ENCODE measurements at regions not wholly inside any gene's neighbourhood (a gene's known extent, or its start where the extent isn't known, plus 50 kb on each side); places are given as distances from the start of the nearest gene placed in this dataset.

DNA sequence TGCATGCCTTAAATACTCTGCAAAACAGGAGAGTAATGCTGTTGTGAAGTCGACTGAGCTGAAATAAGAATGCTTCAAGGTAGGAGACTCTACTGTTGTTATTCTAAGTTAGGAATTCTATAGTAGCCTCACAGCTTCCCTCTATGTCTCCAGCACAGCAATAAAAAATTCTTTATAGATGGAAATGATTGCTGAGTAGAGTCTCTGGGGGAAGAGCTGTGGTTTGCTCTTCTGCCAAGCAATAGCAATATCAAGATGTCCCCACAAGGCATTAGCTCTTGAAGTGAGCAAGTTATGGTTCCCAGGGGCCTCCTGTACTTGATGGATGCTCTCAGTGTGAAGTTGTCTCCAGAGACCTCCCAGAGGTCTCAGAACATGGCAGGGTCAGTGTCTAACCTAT lies 880.6 kb upstream of the FRG1 start:
- Histone ChIP-seq H4K20me1 (ENCODE audit: insufficient read depth) (no peaks in the 10 kb centered on the region), H3K9ac (ENCODE audit: low read length) (no peak overlapping the region), H3K4me2 (ENCODE audit: low read length) (no peak overlapping the region), H3K4me3 (replicated peaks in 1 of 2; ENCODE audit: low read depth in 1 of 2, low read length in 2 of 2) (no peak overlapping the region), H2AFZ (ENCODE audit: low read depth, low read length, poor library complexity, severe bottlenecking) (no peak overlapping the region), H3K27ac (ENCODE audit: low read depth, low read length) (no peak overlapping the region), H3K4me1 (ENCODE audit: control insufficient read depth in 1 of 2, insufficient read depth in 2 of 2, low read length in 2 of 2) (no peaks in the 10 kb centered on the region), H3K9me2 (ENCODE audit: insufficient read depth) (no peaks in the 10 kb centered on the region), H3K27me3 (ENCODE audit: insufficient read depth, low read length) (no peaks in the 10 kb centered on the region), H3K79me2 (ENCODE audit: insufficient read depth, low read length) (no peaks in the 10 kb centered on the region), H3K9me3 (ENCODE audit: control insufficient read depth in 1 of 2, insufficient read depth in 1 of 2, low read depth in 1 of 2, low read length in 2 of 2) (no peaks in the 10 kb centered on the region), H3K36me3 (ENCODE audit: control insufficient read depth in 1 of 2, insufficient read depth in 2 of 2, low read length in 2 of 2) (no peaks in the 10 kb centered on the region)
- ChIA-PET RAD21 (ENCODE audit: low non-redundant PET in 1 of 2, low total read pairs in 2 of 2, uncharacterized antibody in 2 of 2, unreplicated experiment in 2 of 2) (no interaction called here), POLR2A (no interaction called here), CTCF (no interaction called here)
- BruUV-seq (replicated peaks): no TSS peak
- no peak for ATAC-seq
- TF ChIP-seq MAX (IDR thresholded peaks at IDR 0.05) (no peak), RAD21 (IDR thresholded peaks at IDR 0.05; ENCODE audit: low read depth) (no peak), CBX3 (IDR thresholded peaks at IDR 0.05; ENCODE audit: low read depth) (no peak), EZH2phosphoT487 (IDR thresholded peaks at IDR 0.05; ENCODE audit: borderline replicate concordance) (no peak), EGR1 (IDR thresholded peaks at IDR 0.05; ENCODE audit: low read depth) (no peak), SRF (IDR thresholded peaks at IDR 0.05; ENCODE audit: low read depth) (no peak), REST (IDR thresholded peaks at IDR 0.05; ENCODE audit: low read depth) (no peak), ZFX (IDR thresholded peaks at IDR 0.05) (no peak), CEBPB (IDR thresholded peaks at IDR 0.05; ENCODE audit: low read depth) (no peak), EZH2 (IDR thresholded peaks at IDR 0.05) (no peak), ZNF274 (IDR thresholded peaks at IDR 0.05; ENCODE audit: low read depth, low read length) (no peak), POLR2A (IDR thresholded peaks at IDR 0.05; ENCODE audit: borderline replicate concordance, extremely low read depth, insufficient read depth, insufficient read length) (no peak), SIN3A (IDR thresholded peaks at IDR 0.05; ENCODE audit: low read depth) (no peak), POLR2AphosphoS5 (IDR thresholded peaks at IDR 0.05; ENCODE audit: low read depth, low read length) (no peak), FOSL1 (IDR thresholded peaks at IDR 0.05; ENCODE audit: low read depth) (no peak), ELF1 (IDR thresholded peaks at IDR 0.05; ENCODE audit: borderline replicate concordance, low read depth) (no peak), JUND (IDR thresholded peaks at IDR 0.05) (no peak), SP1 (IDR thresholded peaks at IDR 0.05; ENCODE audit: low read depth) (no peak)
- TF ChIP-seq, protein P1, sequence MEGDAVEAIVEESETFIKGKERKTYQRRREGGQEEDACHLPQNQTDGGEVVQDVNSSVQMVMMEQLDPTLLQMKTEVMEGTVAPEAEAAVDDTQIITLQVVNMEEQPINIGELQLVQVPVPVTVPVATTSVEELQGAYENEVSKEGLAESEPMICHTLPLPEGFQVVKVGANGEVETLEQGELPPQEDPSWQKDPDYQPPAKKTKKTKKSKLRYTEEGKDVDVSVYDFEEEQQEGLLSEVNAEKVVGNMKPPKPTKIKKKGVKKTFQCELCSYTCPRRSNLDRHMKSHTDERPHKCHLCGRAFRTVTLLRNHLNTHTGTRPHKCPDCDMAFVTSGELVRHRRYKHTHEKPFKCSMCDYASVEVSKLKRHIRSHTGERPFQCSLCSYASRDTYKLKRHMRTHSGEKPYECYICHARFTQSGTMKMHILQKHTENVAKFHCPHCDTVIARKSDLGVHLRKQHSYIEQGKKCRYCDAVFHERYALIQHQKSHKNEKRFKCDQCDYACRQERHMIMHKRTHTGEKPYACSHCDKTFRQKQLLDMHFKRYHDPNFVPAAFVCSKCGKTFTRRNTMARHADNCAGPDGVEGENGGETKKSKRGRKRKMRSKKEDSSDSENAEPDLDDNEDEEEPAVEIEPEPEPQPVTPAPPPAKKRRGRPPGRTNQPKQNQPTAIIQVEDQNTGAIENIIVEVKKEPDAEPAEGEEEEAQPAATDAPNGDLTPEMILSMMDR (IDR thresholded peaks at IDR 0.05 in 2 of 3, conservative IDR thresholded peaks at IDR 0.05 in 1 of 3; ENCODE audit: borderline replicate concordance in 1 of 3, insufficient read depth in 1 of 3, low read depth in 2 of 3, low read length in 2 of 3): no peak
- DNase-seq (ENCODE audit: low read depth, low spot score): no peak
- intact Hi-C loops (cut with micrococcal nuclease): loop anchor here (5.0 kb wide), 1 partner anchor 278 kb away; no protein-coding TSS in a partner anchor
